ENCODE measurements at regions not wholly inside any gene's neighbourhood (a gene's known extent, or its start where the extent isn't known, plus 50 kb on each side); places are given as distances from the start of the nearest gene placed in this dataset.

DNA sequence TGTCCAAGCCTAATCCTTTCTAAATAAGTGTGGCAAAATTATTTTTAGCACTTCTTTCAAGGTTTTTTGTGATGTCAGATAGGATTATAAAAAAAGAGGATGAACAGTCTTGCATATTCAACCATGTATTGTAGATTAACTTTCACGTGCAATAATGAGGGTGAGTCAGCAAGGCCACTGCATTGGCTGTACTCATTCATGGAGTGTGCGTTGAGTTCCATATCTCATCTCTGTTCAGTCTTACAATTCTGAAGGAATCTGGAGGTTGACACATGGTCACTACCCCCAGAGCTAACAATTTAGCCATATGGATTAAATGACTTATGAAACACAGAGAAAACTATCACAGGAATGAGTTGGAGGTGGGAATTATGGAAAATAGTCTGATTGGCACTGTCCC is 810.5 kb downstream of the SLC4A3 start:
- Histone ChIP-seq H3K9me3 (no peaks in the 10 kb centered on the region), H3K4me1 (no peaks in the 10 kb centered on the region), H3K4me3 (no peak overlapping the region), H3K27me3 (no peaks in the 10 kb centered on the region), H3K27ac (no peak overlapping the region), H3K36me3 (no peaks in the 10 kb centered on the region)
- WGBS, 2 donors = 69 to 82% methylated on average over 2 of the region's 2 CpGs
- TF ChIP-seq, protein P1, sequence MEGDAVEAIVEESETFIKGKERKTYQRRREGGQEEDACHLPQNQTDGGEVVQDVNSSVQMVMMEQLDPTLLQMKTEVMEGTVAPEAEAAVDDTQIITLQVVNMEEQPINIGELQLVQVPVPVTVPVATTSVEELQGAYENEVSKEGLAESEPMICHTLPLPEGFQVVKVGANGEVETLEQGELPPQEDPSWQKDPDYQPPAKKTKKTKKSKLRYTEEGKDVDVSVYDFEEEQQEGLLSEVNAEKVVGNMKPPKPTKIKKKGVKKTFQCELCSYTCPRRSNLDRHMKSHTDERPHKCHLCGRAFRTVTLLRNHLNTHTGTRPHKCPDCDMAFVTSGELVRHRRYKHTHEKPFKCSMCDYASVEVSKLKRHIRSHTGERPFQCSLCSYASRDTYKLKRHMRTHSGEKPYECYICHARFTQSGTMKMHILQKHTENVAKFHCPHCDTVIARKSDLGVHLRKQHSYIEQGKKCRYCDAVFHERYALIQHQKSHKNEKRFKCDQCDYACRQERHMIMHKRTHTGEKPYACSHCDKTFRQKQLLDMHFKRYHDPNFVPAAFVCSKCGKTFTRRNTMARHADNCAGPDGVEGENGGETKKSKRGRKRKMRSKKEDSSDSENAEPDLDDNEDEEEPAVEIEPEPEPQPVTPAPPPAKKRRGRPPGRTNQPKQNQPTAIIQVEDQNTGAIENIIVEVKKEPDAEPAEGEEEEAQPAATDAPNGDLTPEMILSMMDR (IDR thresholded peaks at IDR 0.05) = no peak
- no peak for TF ChIP-seq POLR2A (IDR thresholded peaks at IDR 0.05)
- no peak for DNase-seq
- intact Hi-C loops (cut with DNase I) = no loop called here

DNA sequence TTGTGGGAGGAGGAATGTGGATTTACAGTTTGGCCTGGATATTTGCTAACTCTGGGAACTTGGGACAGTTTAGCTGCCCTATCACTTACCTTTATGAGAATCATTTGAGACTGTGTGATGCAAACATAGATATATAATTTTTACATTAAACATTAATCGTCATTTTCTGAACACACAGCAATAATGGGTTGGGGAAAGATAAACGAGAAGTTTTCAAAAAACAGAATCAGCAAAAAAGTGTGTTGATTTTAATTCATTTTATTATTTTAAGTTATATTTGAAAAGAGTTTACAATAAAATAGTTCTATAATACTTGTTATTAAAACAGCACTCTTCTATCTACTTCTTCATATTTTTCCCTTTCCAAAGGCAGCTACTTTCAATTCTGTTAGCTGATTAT is 813.3 kb downstream of the SLC4A3 start:
- no peak overlapping the region for H3K4me3 ChIP-seq
- no peak for DNase-seq
- H3K36me3 ChIP-seq = no peaks in the 10 kb centered on the region
- intact Hi-C loops (cut with DNase I) = no loop called here
- H3K9me3 ChIP-seq = no peaks in the 10 kb centered on the region
- H3K27ac ChIP-seq = no peak overlapping the region
- 89 to 92% methylated on average over 2 of the region's 2 CpGs for WGBS, 2 donors
- H3K27me3 ChIP-seq = no peaks in the 10 kb centered on the region
- H3K4me1 ChIP-seq = no peaks in the 10 kb centered on the region
- TF ChIP-seq, protein P1 (IDR thresholded peaks at IDR 0.05) = no peak
- TF ChIP-seq POLR2A (IDR thresholded peaks at IDR 0.05) = no peak

DNA sequence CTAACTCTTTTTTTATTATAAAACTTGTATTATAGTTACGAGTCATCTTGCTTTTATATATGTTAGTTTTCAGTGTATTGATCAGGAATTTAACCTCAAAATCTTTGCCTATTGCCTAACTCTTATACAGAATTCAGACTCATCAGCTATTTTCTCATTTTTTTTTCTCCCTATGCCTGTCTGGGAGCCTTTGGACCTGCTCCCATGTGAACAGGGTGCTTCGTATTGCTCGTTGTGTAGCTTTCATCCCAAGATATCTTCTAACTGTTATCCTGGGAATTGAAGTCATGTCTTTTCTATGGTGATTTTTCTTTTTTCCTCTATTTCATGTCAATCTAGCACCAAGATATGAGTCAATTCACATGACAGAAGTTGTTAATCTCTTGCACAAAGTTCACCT is 814.0 kb downstream of the SLC4A3 start:
- WGBS, 2 donors = 89 to 91% methylated on average over 3 of the region's 3 CpGs
- no peak for TF ChIP-seq POLR2A (IDR thresholded peaks at IDR 0.05)
- TF ChIP-seq, protein P1 (IDR thresholded peaks at IDR 0.05) = no peak
- intact Hi-C loops (cut with DNase I) = no loop called here
- Histone ChIP-seq H3K27me3 (no peaks in the 10 kb centered on the region), H3K4me1 (no peaks in the 10 kb centered on the region), H3K4me3 (no peak overlapping the region), H3K27ac (no peak overlapping the region), H3K9me3 (no peaks in the 10 kb centered on the region), H3K36me3 (no peaks in the 10 kb centered on the region)
- DNase-seq = no peak

DNA sequence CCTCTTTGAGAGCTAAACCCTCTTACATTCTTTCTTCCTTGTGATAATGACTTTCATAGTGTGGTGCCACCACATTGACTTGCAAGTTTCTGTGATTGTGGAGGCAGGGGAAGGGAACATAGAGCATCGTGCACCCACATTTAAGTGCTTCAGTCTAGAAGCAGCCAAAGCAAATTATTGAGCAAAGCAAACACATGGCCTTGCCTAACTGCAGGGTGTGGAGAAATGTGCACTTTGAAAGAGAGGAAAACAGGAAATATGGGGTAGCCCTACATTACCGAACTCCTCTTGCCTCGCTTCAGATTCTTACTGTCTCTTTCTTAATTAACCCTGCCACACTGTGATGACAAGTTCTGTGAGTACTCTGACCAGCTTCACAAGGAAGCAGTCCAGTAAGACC is 814.6 kb downstream of the SLC4A3 start:
- 88 to 90% methylated on average over 3 of the region's 3 CpGs for WGBS, 2 donors
- no peak overlapping the region for H3K27ac ChIP-seq
- intact Hi-C loops (cut with DNase I) = no loop called here
- no peak overlapping the region for H3K4me3 ChIP-seq
- H3K36me3 ChIP-seq = no peaks in the 10 kb centered on the region
- H3K9me3 ChIP-seq = no peaks in the 10 kb centered on the region
- TF ChIP-seq, protein P1 (IDR thresholded peaks at IDR 0.05) = no peak
- no peak for TF ChIP-seq POLR2A (IDR thresholded peaks at IDR 0.05)
- H3K4me1 ChIP-seq = no peaks in the 10 kb centered on the region
- no peak for DNase-seq
- no peaks in the 10 kb centered on the region for H3K27me3 ChIP-seq

DNA sequence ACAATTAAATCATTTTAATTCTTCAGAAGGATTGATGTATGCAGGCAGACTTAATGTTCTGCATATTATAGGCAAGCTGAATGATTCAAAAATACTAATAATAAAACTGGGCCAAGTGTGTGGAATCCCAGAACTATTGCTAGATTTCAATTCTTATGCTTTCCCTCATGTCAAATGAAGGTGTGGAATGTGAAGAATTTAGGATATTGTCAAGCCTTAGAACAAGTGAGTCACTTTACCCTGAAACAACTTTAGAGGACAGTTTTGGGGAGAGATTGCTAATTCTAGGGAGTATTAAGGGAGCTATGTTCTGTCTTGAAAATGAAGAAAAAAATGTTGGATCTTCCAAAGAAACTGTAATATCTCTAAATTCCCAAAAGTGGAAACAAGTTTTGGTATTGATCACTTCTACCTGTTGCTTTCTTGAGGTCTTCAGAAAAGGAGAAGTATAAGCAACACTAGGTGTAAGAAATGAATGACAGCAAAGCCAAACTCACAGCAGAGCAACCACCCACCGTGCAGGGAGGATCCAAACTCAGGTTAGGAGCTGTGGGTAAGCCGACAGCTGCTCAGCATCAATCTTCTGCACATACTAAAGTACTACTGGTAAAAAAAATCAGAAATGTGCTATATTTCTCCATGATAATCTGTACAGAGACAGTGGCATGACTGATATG is 818.1 kb downstream of the SLC4A3 start:
- DNase-seq = no peak
- Histone ChIP-seq H3K36me3 (no peaks in the 10 kb centered on the region), H3K9me3 (no peaks in the 10 kb centered on the region), H3K4me3 (no peak overlapping the region), H3K4me1 (no peaks in the 10 kb centered on the region), H3K27me3 (no peaks in the 10 kb centered on the region), H3K27ac (no peak overlapping the region)
- intact Hi-C loops (cut with DNase I) = no loop called here
- TF ChIP-seq POLR2A (IDR thresholded peaks at IDR 0.05) = no peak
- TF ChIP-seq, protein P1 (IDR thresholded peaks at IDR 0.05) = no peak
- WGBS, 2 donors = 44 to 52% methylated on average over 2 of the region's 2 CpGs
